Pancreas (tissue), 10 donors: ENCODE measurements at regions not wholly inside any gene's neighbourhood (a gene's known extent, or its start where the extent isn't known, plus 50 kb on each side); places are given as distances from the start of the nearest gene placed in this dataset.
"Not testable (repeated sequence)": the region's sequence is repeated elsewhere in the genome, so short reads cannot be mapped to it uniquely, and the experiment has no call there.

Source experiments
- ATAC-seq, 4 donors: fragments of 200-7000 bp; cut with Tn5 transposase; one replicate each; pipeline versions ENCODE4 v1.8.0 to v1.9.1; 2020; ENCODE audit warnings: mild to moderate bottlenecking in 4 of 4, moderate library complexity in 4 of 4
- DNase-seq, 6 donors: peaks; one replicate each; pipeline ENCODE4 v3.0.0-alpha.2; 2020
- FAIRE-seq: peaks from 2 replicates; lab custom pipeline; 2012; peaks lifted over from hg19 to GRCh38; lab: Jason Lieb, UNC
- H3K27ac ChIP-seq, 4 donors: fragments of 200-600 bp; sonication (generic); 1 replicate in 3 of 4; 2 replicates in 1 of 4; pipeline versions ENCODE4 v1.5.0 to v1.8.0; 2020
- H3K27me3 ChIP-seq, 4 donors: fragments of 200-600 bp; one replicate each; pipeline ENCODE4 v1.8.0; 2021
- H3K36me3 ChIP-seq, 3 donors: fragments of 200-600 bp; sonication (generic) in 1 of 3; one replicate each; pipeline versions ENCODE4 v1.5.0 to v1.8.0; 2020 to 2021
- H3K4me1 ChIP-seq, 3 donors: fragments of 200-600 bp; one replicate each; pipeline ENCODE4 v1.8.0; 2021
- H3K4me3 ChIP-seq, 4 donors: fragments of 200-600 bp; sonication (generic) in 2 of 4; one replicate each; pipeline versions ENCODE4 v1.5.0 to v1.8.0; 2020 to 2021
- H3K9me3 ChIP-seq, 4 donors: fragments of 200-600 bp; one replicate each; pipeline ENCODE4 v1.8.0; 2021
- WGBS, 2 donors: extraction: QIAGEN DNeasy Blood & Tissue Kit; methylation state at CpG; one replicate each; pipeline ENCODE4 v1.1.7; 2013; 5-methylcytosine and 5-hydroxymethylcytosine counted together
- intact Hi-C, 3 donors: fragments of 100-400 bp; cut with DNase I; formaldehyde crosslinking; loops; one replicate each; pipeline versions ENCODE4 v1.11.1 to v1.14.2; 2022
- TF ChIP-seq, protein P1 (sequence below), 4 donors: fragments of 200-600 bp; sonication (generic) in 3 of 4; IDR thresholded peaks; one replicate each; pipeline versions ENCODE4 v1.5.0 to v1.8.0; 2021; ENCODE audit warnings: antibody characterized with exemption in 4 of 4
- donor health status: healthy with polysubstance abuse.
- donor health status: DM: no; HTN: no; CAD: no; lungs with moderate emphysema.
- donor health status: DM: no; HTN: no; CAD: no.
- donor health status: control.
- donor health status: control.
- donor health status: Bipolar disorder and iron deficiency.
- donor health status: DM: yes; HTN: yes; CAD: no.
- donor health status: DM: no; HTN: no; CAD: no.
- donor health status: DM: no; HTN: no; CAD: no.
- donor health status: DM: yes; HTN: yes; CAD: no.

DNA sequence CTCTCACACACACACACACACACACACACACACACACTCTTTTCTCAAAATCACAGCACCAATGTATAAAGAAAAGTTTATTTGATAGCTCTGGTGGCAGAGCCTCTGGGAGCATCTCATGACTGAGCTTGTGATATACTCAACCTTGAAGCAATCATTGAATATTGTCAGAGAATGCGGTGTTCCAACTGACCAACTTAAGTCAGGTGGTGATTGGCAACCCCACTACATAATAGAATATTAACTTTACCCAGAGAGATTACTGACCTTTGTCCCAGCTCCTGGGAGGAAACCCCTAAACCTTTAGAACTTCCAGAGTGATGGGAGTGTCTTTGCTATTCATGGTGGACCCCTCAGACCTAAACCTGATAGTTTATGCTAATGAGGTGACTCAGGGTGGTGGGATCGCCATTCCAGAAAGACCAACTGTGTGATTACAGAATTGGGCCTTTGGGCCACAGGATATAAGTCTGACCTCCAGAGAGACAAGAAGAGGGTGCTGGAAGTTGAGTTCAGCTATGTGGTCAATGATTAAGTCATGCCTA is 143.1 kb downstream of the OTUD1 start:
- FAIRE-seq = no peak
- H3K4me1 ChIP-seq = no peaks in the 10 kb centered on the region
- no peaks in the 10 kb centered on the region for H3K9me3 ChIP-seq
- no peaks in the 10 kb centered on the region for H3K27me3 ChIP-seq
- DNase-seq = no peak
- TF ChIP-seq, protein P1, sequence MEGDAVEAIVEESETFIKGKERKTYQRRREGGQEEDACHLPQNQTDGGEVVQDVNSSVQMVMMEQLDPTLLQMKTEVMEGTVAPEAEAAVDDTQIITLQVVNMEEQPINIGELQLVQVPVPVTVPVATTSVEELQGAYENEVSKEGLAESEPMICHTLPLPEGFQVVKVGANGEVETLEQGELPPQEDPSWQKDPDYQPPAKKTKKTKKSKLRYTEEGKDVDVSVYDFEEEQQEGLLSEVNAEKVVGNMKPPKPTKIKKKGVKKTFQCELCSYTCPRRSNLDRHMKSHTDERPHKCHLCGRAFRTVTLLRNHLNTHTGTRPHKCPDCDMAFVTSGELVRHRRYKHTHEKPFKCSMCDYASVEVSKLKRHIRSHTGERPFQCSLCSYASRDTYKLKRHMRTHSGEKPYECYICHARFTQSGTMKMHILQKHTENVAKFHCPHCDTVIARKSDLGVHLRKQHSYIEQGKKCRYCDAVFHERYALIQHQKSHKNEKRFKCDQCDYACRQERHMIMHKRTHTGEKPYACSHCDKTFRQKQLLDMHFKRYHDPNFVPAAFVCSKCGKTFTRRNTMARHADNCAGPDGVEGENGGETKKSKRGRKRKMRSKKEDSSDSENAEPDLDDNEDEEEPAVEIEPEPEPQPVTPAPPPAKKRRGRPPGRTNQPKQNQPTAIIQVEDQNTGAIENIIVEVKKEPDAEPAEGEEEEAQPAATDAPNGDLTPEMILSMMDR (IDR thresholded peaks at IDR 0.05) = no peak
- no peaks in the 10 kb centered on the region for H3K36me3 ChIP-seq
- intact Hi-C loops = no loop called here
- ATAC-seq = no peak
- H3K27ac ChIP-seq = no peak overlapping the region
- H3K4me3 ChIP-seq = no peak overlapping the region
- 65 to 83% methylated on average over 2 of the region's 2 CpGs for WGBS, 2 donors

DNA sequence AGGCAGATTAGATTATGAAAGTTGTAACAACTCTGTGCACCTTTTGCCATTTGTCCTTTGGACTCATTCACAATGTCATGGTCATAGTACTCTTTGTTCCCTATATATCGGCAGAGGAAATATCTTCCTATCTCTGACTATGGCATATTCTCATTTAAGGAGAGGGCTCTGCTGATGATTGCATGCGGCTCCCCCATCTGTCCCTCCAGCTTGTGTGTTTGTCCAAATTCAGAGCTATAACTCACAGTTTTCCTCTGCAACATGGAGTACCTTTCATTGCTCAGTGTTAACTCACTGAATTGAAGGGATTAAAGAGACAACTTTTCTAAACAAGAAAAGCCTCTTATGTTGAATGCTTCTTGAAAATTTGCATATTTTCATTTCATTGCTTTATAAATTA is 145.5 kb downstream of the OTUD1 start:
- Histone ChIP-seq H3K27ac (no peak overlapping the region), H3K27me3 (no peaks in the 10 kb centered on the region), H3K4me3 (no peak overlapping the region), H3K9me3 (no peaks in the 10 kb centered on the region), H3K4me1 (no peaks in the 10 kb centered on the region), H3K36me3 (no peaks in the 10 kb centered on the region)
- DNase-seq = no peak
- TF ChIP-seq, protein P1 (IDR thresholded peaks at IDR 0.05) = no peak
- intact Hi-C loops = no loop called here
- ATAC-seq = no peak
- WGBS, 2 donors = 46 to 74% methylated on average over 2 of the region's 2 CpGs
- no peak for FAIRE-seq

DNA sequence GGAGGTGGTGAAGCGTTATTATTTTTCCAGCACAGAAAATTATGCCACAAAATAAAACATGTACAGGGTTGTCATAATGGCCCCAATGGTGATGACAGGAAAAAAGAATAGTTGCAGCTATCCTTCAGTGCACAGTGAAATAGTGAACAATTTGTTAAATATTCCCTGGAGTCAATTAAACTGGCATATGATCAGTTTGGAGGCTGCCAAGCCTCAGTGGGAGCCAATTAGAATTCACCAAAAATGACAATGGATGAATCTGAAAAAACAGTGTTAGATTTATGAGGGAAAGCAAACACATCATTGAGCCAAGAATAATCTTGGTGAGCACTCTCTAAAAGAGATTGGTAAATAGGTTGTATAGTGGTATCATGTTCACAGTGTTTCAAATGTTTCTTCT is 146.3 kb downstream of the OTUD1 start:
- ATAC-seq (no peak), DNase-seq (no peak), FAIRE-seq (no peak)
- Histone ChIP-seq H3K9me3 (no peaks in the 10 kb centered on the region), H3K36me3 (no peaks in the 10 kb centered on the region), H3K4me3 (no peak overlapping the region), H3K27me3 (no peaks in the 10 kb centered on the region), H3K4me1 (no peaks in the 10 kb centered on the region), H3K27ac (no peak overlapping the region)
- intact Hi-C loops = no loop called here
- WGBS, 2 donors = 81 to 90% methylated on average over 1 of the region's 1 CpG
- TF ChIP-seq, protein P1 (IDR thresholded peaks at IDR 0.05) = no peak

DNA sequence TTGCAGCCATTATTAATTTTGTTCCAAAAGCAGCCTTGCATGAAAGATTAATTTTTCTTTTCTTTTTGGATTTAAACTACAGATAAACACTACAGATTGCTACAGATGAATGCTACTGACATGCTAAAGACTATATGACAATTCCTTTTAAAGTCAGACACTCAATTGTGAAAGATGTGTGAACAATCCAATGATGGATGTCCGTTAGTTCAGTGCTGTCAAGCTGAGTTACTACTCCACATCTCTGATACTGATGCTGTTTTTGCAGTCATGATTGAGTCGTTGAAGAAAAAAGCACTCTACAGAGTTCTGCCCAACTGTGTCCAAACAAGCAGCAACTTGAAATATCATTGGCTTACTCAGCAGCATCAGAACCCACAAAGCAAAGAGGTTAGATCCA is 146.8 kb downstream of the OTUD1 start:
- H3K27me3 ChIP-seq = no peaks in the 10 kb centered on the region
- ATAC-seq (no peak), FAIRE-seq (no peak), DNase-seq (no peak)
- TF ChIP-seq, protein P1 (IDR thresholded peaks at IDR 0.05) = no peak
- no peaks in the 10 kb centered on the region for H3K36me3 ChIP-seq
- H3K4me3 ChIP-seq = no peak overlapping the region
- H3K27ac ChIP-seq = no peak overlapping the region
- intact Hi-C loops = no loop called here
- WGBS, 2 donors = 29 to 38% methylated on average over 2 of the region's 2 CpGs
- no peaks in the 10 kb centered on the region for H3K9me3 ChIP-seq
- H3K4me1 ChIP-seq = no peaks in the 10 kb centered on the region

DNA sequence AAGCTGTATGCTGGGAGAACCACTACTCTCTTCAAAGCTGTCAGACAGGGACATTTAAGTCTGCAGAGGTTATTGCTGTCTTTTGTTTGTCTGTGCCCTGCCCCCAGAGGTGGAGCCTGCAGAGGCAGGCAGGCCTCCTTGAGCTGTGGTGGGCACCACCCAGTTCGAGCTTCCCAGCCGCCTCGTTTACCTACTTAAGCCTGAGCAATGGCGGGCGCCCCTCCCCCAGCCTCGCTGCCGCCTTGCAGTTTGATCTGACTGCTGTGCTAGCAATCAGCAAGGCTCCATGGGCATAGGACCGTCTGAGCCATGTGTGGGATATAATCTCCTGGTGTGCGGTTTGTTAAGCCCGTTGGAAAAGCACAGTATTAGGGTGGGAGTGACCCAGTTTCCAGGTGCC is 156.4 kb downstream of the OTUD1 start:
- H3K27ac ChIP-seq, intact Hi-C loops, ATAC-seq, FAIRE-seq, H3K4me3 ChIP-seq, H3K36me3 ChIP-seq, DNase-seq, H3K9me3 ChIP-seq, H3K4me1 ChIP-seq, H3K27me3 ChIP-seq: not testable (repeated sequence)
- WGBS, 2 donors = 82 to 88% methylated on average over 10 of the region's 10 CpGs
